ENCODE measurements at regions not wholly inside any gene's neighbourhood (a gene's known extent, or its start where the extent isn't known, plus 50 kb on each side); places are given as distances from the start of the nearest gene placed in this dataset.

GRCh38 chr4:178556796-178557195, 1114.6 kb upstream of the AGA start:
- DNase-seq (ENCODE audit: low read depth), result no peak

GRCh38 chr4:178577933-178578332, 1135.7 kb upstream of the AGA start:
- DNase-seq (ENCODE audit: low read depth), result no peak

GRCh38 chr4:178595500-178596138, 1153.4 kb upstream of the AGA start:
- DNase-seq (ENCODE audit: low read depth), result no peak

GRCh38 chr4:178598672-178599071, 1156.4 kb upstream of the AGA start:
- DNase-seq (ENCODE audit: low read depth), result no peak

GRCh38 chr4:178599521-178599920, 1157.3 kb upstream of the AGA start:
- no peak for DNase-seq (ENCODE audit: low read depth)

- DNase-seq (ENCODE audit: low read depth), result no peak
Measured at GRCh38 chr4:178602833-178603232, 1160.6 kb upstream of the AGA start.

GRCh38 chr4:178611062-178611461, 1168.8 kb upstream of the AGA start:
- no peak for DNase-seq (ENCODE audit: low read depth)

- DNase-seq (ENCODE audit: low read depth), result no peak
Measured at GRCh38 chr4:178612733-178613132, 1170.5 kb upstream of the AGA start.

GRCh38 chr4:178632415-178632814, 1190.2 kb upstream of the AGA start:
- no peak for DNase-seq (ENCODE audit: low read depth)

GRCh38 chr4:178633263-178633662, 1191.0 kb upstream of the AGA start:
- DNase-seq (ENCODE audit: low read depth), result no peak

GRCh38 chr4:178664621-178665020, 1222.4 kb upstream of the AGA start:
- DNase-seq (ENCODE audit: low read depth), result no peak

GRCh38 chr4:178665916-178666315, 1223.7 kb upstream of the AGA start:
- DNase-seq (ENCODE audit: low read depth), result no peak

- DNase-seq (ENCODE audit: low read depth), result no peak
Measured at GRCh38 chr4:178671766-178672165, 1229.5 kb upstream of the AGA start.

GRCh38 chr4:178672512-178672911, 1230.3 kb upstream of the AGA start:
- peak; percentile 1 for DNase-seq (ENCODE audit: low read depth)

GRCh38 chr4:178681871-178682270, 1239.6 kb upstream of the AGA start:
- DNase-seq (ENCODE audit: low read depth), result no peak

- DNase-seq (ENCODE audit: low read depth), result no peak
Measured at GRCh38 chr4:178689926-178690325, 1247.7 kb upstream of the AGA start.

- DNase-seq (ENCODE audit: low read depth), result no peak
Measured at GRCh38 chr4:178693816-178694215, 1251.6 kb upstream of the AGA start.

GRCh38 chr4:178696515-178696914, 1254.3 kb upstream of the AGA start:
- DNase-seq (ENCODE audit: low read depth), result no peak

- no peak for DNase-seq (ENCODE audit: low read depth)
Measured at GRCh38 chr4:178712486-178712885, 1270.2 kb upstream of the AGA start.

GRCh38 chr4:178738026-178738425, 1295.8 kb upstream of the AGA start:
- DNase-seq (ENCODE audit: low read depth), result no peak

- DNase-seq (ENCODE audit: low read depth), result no peak
Measured at GRCh38 chr4:178745203-178745602, 1303.0 kb upstream of the AGA start.

- DNase-seq (ENCODE audit: low read depth), result no peak
Measured at GRCh38 chr4:178752954-178753525, 1310.8 kb upstream of the AGA start.

GRCh38 chr4:178778496-178778895, 1336.3 kb upstream of the AGA start:
- no peak for DNase-seq (ENCODE audit: low read depth)

GRCh38 chr4:178781779-178782178, 1339.5 kb upstream of the AGA start:
- DNase-seq (ENCODE audit: low read depth), result no peak

Measured in HS-27A (cell line).